ENCODE measurements at regions not wholly inside any gene's neighbourhood (a gene's known extent, or its start where the extent isn't known, plus 50 kb on each side); places are given as distances from the start of the nearest gene placed in this dataset.

DNA sequence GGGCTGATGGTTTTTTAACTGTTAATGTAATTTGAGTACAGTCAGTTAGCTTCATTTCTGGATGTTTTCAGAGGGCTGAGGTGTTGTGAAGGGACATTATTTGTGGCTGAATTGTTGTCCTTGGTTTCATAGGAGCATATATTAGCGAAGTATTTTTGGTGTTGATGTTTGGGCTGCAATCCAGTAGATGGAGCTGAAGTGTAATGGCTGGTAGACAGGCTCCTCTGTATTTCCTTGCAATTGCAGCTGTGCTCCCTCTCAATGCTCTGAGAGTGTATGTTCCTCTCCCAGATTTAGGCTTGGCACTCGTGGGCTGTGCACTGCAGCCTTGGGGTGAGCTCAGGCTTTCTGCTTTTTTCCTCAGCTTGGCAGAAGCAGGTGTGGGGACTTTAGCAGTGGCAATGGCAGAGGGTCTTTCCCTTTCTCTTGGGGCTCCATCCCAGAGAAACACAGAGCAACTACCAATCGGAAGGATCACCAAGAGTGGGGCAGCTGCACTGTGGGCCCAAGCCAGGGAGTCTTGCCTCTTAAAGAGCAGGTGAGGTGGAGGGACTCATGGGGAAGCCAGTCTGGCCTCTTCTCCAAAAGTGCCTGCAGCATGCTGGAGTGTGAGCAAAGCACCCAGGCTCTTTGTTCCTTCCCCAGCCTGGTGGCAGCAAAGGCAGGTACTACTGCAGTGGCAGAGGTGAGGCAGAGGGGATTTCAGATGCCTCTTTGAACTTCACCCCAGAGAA, 544.4 kb downstream of the SH2D4B start:
- TF ChIP-seq, protein P1, sequence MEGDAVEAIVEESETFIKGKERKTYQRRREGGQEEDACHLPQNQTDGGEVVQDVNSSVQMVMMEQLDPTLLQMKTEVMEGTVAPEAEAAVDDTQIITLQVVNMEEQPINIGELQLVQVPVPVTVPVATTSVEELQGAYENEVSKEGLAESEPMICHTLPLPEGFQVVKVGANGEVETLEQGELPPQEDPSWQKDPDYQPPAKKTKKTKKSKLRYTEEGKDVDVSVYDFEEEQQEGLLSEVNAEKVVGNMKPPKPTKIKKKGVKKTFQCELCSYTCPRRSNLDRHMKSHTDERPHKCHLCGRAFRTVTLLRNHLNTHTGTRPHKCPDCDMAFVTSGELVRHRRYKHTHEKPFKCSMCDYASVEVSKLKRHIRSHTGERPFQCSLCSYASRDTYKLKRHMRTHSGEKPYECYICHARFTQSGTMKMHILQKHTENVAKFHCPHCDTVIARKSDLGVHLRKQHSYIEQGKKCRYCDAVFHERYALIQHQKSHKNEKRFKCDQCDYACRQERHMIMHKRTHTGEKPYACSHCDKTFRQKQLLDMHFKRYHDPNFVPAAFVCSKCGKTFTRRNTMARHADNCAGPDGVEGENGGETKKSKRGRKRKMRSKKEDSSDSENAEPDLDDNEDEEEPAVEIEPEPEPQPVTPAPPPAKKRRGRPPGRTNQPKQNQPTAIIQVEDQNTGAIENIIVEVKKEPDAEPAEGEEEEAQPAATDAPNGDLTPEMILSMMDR (conservative IDR thresholded peaks at IDR 0.05 in 1 of 2, IDR thresholded peaks at IDR 0.05 in 1 of 2; ENCODE audit: low read depth in 1 of 2, low read length in 2 of 2): no peak
- no peak for TF ChIP-seq EZH2 (IDR thresholded peaks at IDR 0.05; ENCODE audit: low read length, missing control alignments)
- Histone ChIP-seq H4K20me1 (ENCODE audit: control insufficient read depth, extremely low read depth, insufficient read depth, low read length) (no peaks in the 10 kb centered on the region), H2AFZ (ENCODE audit: low read length) (no peak overlapping the region), H3K4me3 (replicated peaks in 1 of 4; ENCODE audit: control extremely low read depth in 1 of 4, insufficient read depth in 1 of 4, low read depth in 3 of 4, low read length in 4 of 4) (no peak overlapping the region), H3K9me3 (ENCODE audit: control insufficient read depth, insufficient read depth, low read depth, low read length) (no peaks in the 10 kb centered on the region), H3K4me2 (ENCODE audit: extremely low read depth, insufficient read depth, low read length) (no peak overlapping the region), H3K79me2 (ENCODE audit: control insufficient read depth, insufficient read depth, low read length) (no peaks in the 10 kb centered on the region), H3K4me1 (ENCODE audit: control insufficient read depth, extremely low read depth, insufficient read depth, low read length) (no peaks in the 10 kb centered on the region), H3K27me3 (ENCODE audit: control insufficient read depth, insufficient read depth, low read length) (no peaks in the 10 kb centered on the region), H3K36me3 (ENCODE audit: control insufficient read depth, insufficient read depth, low read length) (no peaks in the 10 kb centered on the region), H3K9ac (ENCODE audit: insufficient read depth, low read length) (no peak overlapping the region), H3K27ac (ENCODE audit: insufficient read depth, low read length) (no peak overlapping the region)
- DNase-seq (ENCODE audit: low read depth in 2 of 2): no peak

DNA sequence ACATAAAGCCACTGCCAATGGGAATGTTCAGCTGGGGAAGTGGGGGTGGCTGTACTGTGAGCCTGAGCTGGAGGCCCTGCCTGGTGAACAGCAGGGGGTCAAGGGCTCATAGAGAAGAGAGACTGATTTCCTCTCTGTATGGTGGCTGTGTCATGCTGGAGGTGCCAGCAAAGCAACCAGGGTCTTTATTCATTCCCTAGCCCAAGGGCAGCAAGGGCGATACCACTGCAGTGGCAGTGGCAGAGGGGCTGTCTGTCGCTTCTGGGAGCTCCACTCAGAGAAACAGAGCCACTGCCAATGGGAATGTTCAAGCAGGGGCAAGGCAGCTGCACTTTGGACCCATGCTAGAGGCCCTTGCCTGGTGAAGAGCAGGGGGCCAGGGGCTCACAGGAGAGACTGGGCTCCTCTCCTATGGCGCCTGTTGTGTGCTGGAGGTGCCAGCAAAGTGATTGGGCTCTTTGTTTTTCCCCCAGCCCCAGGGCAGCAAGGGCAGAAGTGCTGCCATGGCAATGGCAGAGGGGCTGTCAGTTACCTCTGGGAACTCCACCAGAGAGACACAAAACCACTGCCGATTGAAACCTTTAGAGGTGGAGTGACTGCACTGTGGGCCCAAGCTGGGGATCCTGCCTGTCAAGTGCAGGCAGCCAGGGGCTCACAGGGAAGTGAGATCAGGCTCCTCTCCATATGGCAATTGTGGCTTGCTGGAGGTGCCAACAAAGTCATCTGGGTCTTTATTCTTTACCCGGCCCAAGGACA, 545.1 kb downstream of the SH2D4B start:
- DNase-seq (ENCODE audit: low read depth in 2 of 2): no peak
- Histone ChIP-seq H3K9ac (ENCODE audit: insufficient read depth, low read length) (no peak overlapping the region), H4K20me1 (ENCODE audit: control insufficient read depth, extremely low read depth, insufficient read depth, low read length) (no peaks in the 10 kb centered on the region), H3K27ac (ENCODE audit: insufficient read depth, low read length) (no peak overlapping the region), H3K9me3 (ENCODE audit: control insufficient read depth, insufficient read depth, low read depth, low read length) (no peaks in the 10 kb centered on the region), H3K4me3 (replicated peaks in 1 of 4; ENCODE audit: control extremely low read depth in 1 of 4, insufficient read depth in 1 of 4, low read depth in 3 of 4, low read length in 4 of 4) (no peak overlapping the region), H3K79me2 (ENCODE audit: control insufficient read depth, insufficient read depth, low read length) (no peaks in the 10 kb centered on the region), H3K27me3 (ENCODE audit: control insufficient read depth, insufficient read depth, low read length) (no peaks in the 10 kb centered on the region), H3K4me2 (ENCODE audit: extremely low read depth, insufficient read depth, low read length) (no peak overlapping the region), H3K4me1 (ENCODE audit: control insufficient read depth, extremely low read depth, insufficient read depth, low read length) (no peaks in the 10 kb centered on the region), H2AFZ (ENCODE audit: low read length) (no peak overlapping the region), H3K36me3 (ENCODE audit: control insufficient read depth, insufficient read depth, low read length) (no peaks in the 10 kb centered on the region)
- TF ChIP-seq EZH2 (IDR thresholded peaks at IDR 0.05; ENCODE audit: low read length, missing control alignments): no peak
- TF ChIP-seq, protein P1 (conservative IDR thresholded peaks at IDR 0.05 in 1 of 2, IDR thresholded peaks at IDR 0.05 in 1 of 2; ENCODE audit: low read depth in 1 of 2, low read length in 2 of 2): no peak

DNA sequence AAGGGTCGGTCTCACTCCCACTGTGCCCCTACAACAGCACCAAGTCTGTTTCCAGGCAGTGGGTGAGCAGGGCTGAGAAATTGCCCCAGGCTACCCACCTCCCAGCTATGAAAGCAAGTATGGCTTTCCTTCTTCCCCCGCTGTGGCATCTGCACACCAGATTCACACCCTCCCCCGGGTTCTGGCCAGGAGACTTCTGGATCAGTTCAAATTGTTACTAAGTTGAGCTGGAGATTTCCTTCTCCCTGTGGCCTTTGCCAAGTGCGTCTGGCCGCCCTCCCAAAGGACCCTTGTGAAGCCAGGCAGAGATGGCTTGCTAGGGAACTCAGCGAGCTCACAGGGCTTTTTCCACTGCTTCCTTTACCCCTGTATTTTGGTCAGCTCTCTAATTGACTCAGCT, 555.4 kb downstream of the SH2D4B start:
- Histone ChIP-seq H3K4me2 (ENCODE audit: extremely low read depth, insufficient read depth, low read length) (no peak overlapping the region), H2AFZ (ENCODE audit: low read length) (no peak overlapping the region), H4K20me1 (ENCODE audit: control insufficient read depth, extremely low read depth, insufficient read depth, low read length) (no peaks in the 10 kb centered on the region), H3K36me3 (ENCODE audit: control insufficient read depth, insufficient read depth, low read length) (no peaks in the 10 kb centered on the region), H3K27me3 (ENCODE audit: control insufficient read depth, insufficient read depth, low read length) (no peaks in the 10 kb centered on the region), H3K4me1 (ENCODE audit: control insufficient read depth, extremely low read depth, insufficient read depth, low read length) (no peaks in the 10 kb centered on the region), H3K9me3 (ENCODE audit: control insufficient read depth, insufficient read depth, low read depth, low read length) (no peaks in the 10 kb centered on the region), H3K79me2 (ENCODE audit: control insufficient read depth, insufficient read depth, low read length) (no peaks in the 10 kb centered on the region), H3K27ac (ENCODE audit: insufficient read depth, low read length) (no peak overlapping the region), H3K9ac (ENCODE audit: insufficient read depth, low read length) (no peak overlapping the region), H3K4me3 (replicated peaks in 1 of 4; ENCODE audit: control extremely low read depth in 1 of 4, insufficient read depth in 1 of 4, low read depth in 3 of 4, low read length in 4 of 4) (no peak overlapping the region)
- no peak for DNase-seq (ENCODE audit: low read depth in 2 of 2)
- no peak for TF ChIP-seq EZH2 (IDR thresholded peaks at IDR 0.05; ENCODE audit: low read length, missing control alignments)
- TF ChIP-seq, protein P1 (conservative IDR thresholded peaks at IDR 0.05 in 1 of 2, IDR thresholded peaks at IDR 0.05 in 1 of 2; ENCODE audit: low read depth in 1 of 2, low read length in 2 of 2): no peak

Data from fibroblast of lung (primary cell).